ENCODE measurements at regions not wholly inside any gene's neighbourhood (a gene's known extent, or its start where the extent isn't known, plus 50 kb on each side); places are given as distances from the start of the nearest gene placed in this dataset.

- Mint-ChIP-seq H3K9me3 (peaks cover 19% of the 10 kb centered on the region), H3K36me3 (ENCODE audit: low read depth) (no peaks in the 10 kb centered on the region), H3K27ac (no peak overlapping the region), H3K27me3 (ENCODE audit: low read depth) (no peaks in the 10 kb centered on the region), H3K4me3 (no peak overlapping the region), H3K4me1 (ENCODE audit: low read depth) (no peaks in the 10 kb centered on the region)
Observed at GRCh38 chr16:64051824-64052223, 1070.0 kb downstream of the CDH11 start.

- no peaks in the 10 kb centered on the region for H3K4me1 Mint-ChIP-seq (ENCODE audit: low read depth)
- no peak overlapping the region for H3K4me3 Mint-ChIP-seq
- no peak overlapping the region for H3K27ac Mint-ChIP-seq
- H3K27me3 Mint-ChIP-seq (ENCODE audit: low read depth) = no peaks in the 10 kb centered on the region
- no peaks in the 10 kb centered on the region for H3K36me3 Mint-ChIP-seq (ENCODE audit: low read depth)
- H3K9me3 Mint-ChIP-seq = peaks cover 23% of the 10 kb centered on the region
Observed at GRCh38 chr16:64047878-64048277, 1074.0 kb downstream of the CDH11 start.

GRCh38 chr16:64047207-64047606, 1074.7 kb downstream of the CDH11 start:
- Mint-ChIP-seq H3K27ac (no peak overlapping the region), H3K27me3 (ENCODE audit: low read depth) (no peaks in the 10 kb centered on the region), H3K4me3 (no peak overlapping the region), H3K36me3 (ENCODE audit: low read depth) (no peaks in the 10 kb centered on the region), H3K9me3 (peaks cover 23% of the 10 kb centered on the region), H3K4me1 (ENCODE audit: low read depth) (no peaks in the 10 kb centered on the region)

GRCh38 chr16:64035337-64035736, 1086.5 kb downstream of the CDH11 start:
- no peak overlapping the region for H3K27ac Mint-ChIP-seq
- H3K27me3 Mint-ChIP-seq (ENCODE audit: low read depth) = no peaks in the 10 kb centered on the region
- no peak overlapping the region for H3K4me3 Mint-ChIP-seq
- H3K36me3 Mint-ChIP-seq (ENCODE audit: low read depth) = no peaks in the 10 kb centered on the region
- no peaks in the 10 kb centered on the region for H3K4me1 Mint-ChIP-seq (ENCODE audit: low read depth)
- peaks cover 45% of the 10 kb centered on the region for H3K9me3 Mint-ChIP-seq

- Mint-ChIP-seq H3K36me3 (ENCODE audit: low read depth) (no peaks in the 10 kb centered on the region), H3K4me3 (no peak overlapping the region), H3K27ac (no peak overlapping the region), H3K27me3 (ENCODE audit: low read depth) (no peaks in the 10 kb centered on the region), H3K9me3 (peaks cover 25% of the 10 kb centered on the region), H3K4me1 (ENCODE audit: low read depth) (no peaks in the 10 kb centered on the region)
Observed at GRCh38 chr16:64019339-64019738, 1102.5 kb downstream of the CDH11 start.

DNA sequence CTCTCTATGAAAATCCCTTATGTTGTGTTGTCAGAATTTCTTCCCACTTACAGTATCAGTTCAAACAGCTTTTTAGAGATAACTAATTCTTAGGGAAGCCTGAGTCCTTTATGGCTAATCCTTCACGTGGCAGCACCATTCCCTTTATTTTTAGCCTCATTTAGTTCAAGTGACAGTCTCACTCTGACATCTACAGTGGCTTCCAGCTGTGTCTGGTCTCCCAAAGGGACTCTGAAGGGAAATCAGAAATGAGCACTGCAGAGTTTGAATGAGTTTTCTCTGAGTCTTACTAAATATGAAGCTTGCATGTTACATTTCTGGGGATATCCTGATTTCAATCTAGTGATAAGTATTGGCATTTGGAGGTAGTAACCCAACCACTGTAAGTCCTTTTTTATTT, 1104.1 kb downstream of the CDH11 start:
- H3K4me3 Mint-ChIP-seq = no peak overlapping the region
- H3K27me3 Mint-ChIP-seq (ENCODE audit: low read depth) = no peaks in the 10 kb centered on the region

DNA sequence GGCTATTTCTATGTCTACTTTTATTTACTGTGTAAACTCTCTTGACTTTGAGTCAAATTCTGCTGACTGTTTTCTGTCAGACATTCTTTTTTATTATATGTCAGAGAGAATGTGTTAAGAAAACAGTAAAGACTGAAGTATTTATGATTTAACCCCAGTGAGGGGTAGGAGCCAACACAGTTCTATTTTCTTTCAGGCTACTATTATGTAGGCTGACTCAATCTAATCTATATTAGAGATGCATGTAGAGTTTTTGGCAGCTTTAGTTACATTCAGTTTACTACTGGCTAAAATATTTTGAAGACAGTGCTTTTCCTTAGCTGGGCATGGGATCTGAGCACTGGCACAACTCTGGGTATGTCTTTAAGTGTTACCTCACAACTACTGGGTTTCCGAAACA, 1108.0 kb downstream of the CDH11 start:
- H3K4me3 Mint-ChIP-seq = no peak overlapping the region
- peaks cover 32% of the 10 kb centered on the region for H3K9me3 Mint-ChIP-seq
- H3K27me3 Mint-ChIP-seq (ENCODE audit: low read depth) = no peaks in the 10 kb centered on the region
- no peaks in the 10 kb centered on the region for H3K4me1 Mint-ChIP-seq (ENCODE audit: low read depth)
- H3K36me3 Mint-ChIP-seq (ENCODE audit: low read depth) = no peaks in the 10 kb centered on the region
- H3K27ac Mint-ChIP-seq = no peak overlapping the region

More for the DNA sequence above, 1104.1 kb downstream of the CDH11 start:
- H3K27ac Mint-ChIP-seq = no peak overlapping the region
- no peaks in the 10 kb centered on the region for H3K36me3 Mint-ChIP-seq (ENCODE audit: low read depth)
- H3K4me1 Mint-ChIP-seq (ENCODE audit: low read depth) = no peaks in the 10 kb centered on the region
- peaks cover 17% of the 10 kb centered on the region for H3K9me3 Mint-ChIP-seq

DNA sequence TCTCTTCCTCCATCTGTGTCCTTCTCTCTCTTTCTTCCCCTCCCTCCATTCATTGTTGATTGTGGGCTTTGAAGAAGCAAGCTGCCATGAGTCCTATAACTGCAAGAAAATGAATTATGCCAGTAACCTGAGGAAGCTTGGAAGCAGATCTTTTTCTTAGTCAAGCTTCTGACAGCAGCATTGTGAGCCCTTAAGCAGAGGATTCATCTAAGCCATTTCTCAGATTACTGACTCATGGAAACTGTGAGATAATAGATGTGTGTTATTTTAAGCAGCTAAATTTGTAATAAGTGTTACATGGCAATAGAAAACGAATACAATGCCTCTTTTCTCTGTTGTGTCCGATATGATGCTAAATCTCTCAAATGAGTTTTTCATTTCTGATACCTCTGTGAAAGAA, 1109.7 kb downstream of the CDH11 start:
- no peak overlapping the region for H3K27ac Mint-ChIP-seq
- no peaks in the 10 kb centered on the region for H3K27me3 Mint-ChIP-seq (ENCODE audit: low read depth)
- no peaks in the 10 kb centered on the region for H3K4me1 Mint-ChIP-seq (ENCODE audit: low read depth)
- peaks cover 37% of the 10 kb centered on the region for H3K9me3 Mint-ChIP-seq
- no peaks in the 10 kb centered on the region for H3K36me3 Mint-ChIP-seq (ENCODE audit: low read depth)
- no peak overlapping the region for H3K4me3 Mint-ChIP-seq

- peaks cover 35% of the 10 kb centered on the region for H3K9me3 Mint-ChIP-seq
- H3K4me3 Mint-ChIP-seq = no peak overlapping the region
- H3K4me1 Mint-ChIP-seq (ENCODE audit: low read depth) = no peaks in the 10 kb centered on the region
- H3K36me3 Mint-ChIP-seq (ENCODE audit: low read depth) = no peaks in the 10 kb centered on the region
- H3K27me3 Mint-ChIP-seq (ENCODE audit: low read depth) = no peaks in the 10 kb centered on the region
- H3K27ac Mint-ChIP-seq = no peak overlapping the region
Observed at GRCh38 chr16:64011650-64012049, 1110.2 kb downstream of the CDH11 start.

GRCh38 chr16:64008131-64008530, 1113.7 kb downstream of the CDH11 start:
- H3K27me3 Mint-ChIP-seq (ENCODE audit: low read depth) = no peaks in the 10 kb centered on the region
- H3K36me3 Mint-ChIP-seq (ENCODE audit: low read depth) = no peaks in the 10 kb centered on the region
- no peaks in the 10 kb centered on the region for H3K4me1 Mint-ChIP-seq (ENCODE audit: low read depth)
- no peak overlapping the region for H3K4me3 Mint-ChIP-seq
- no peak overlapping the region for H3K27ac Mint-ChIP-seq
- peaks cover 39% of the 10 kb centered on the region for H3K9me3 Mint-ChIP-seq

GRCh38 chr16:64004116-64004515, 1117.7 kb downstream of the CDH11 start:
- Mint-ChIP-seq H3K4me3 (no peak overlapping the region), H3K27ac (no peak overlapping the region), H3K9me3 (peaks cover 43% of the 10 kb centered on the region), H3K4me1 (ENCODE audit: low read depth) (no peaks in the 10 kb centered on the region), H3K27me3 (ENCODE audit: low read depth) (no peaks in the 10 kb centered on the region), H3K36me3 (ENCODE audit: low read depth) (no peaks in the 10 kb centered on the region)

GRCh38 chr16:63995025-63995424, 1126.8 kb downstream of the CDH11 start:
- no peaks in the 10 kb centered on the region for H3K27me3 Mint-ChIP-seq (ENCODE audit: low read depth)
- H3K27ac Mint-ChIP-seq = no peak overlapping the region
- no peaks in the 10 kb centered on the region for H3K36me3 Mint-ChIP-seq (ENCODE audit: low read depth)
- peaks cover 33% of the 10 kb centered on the region for H3K9me3 Mint-ChIP-seq
- no peak overlapping the region for H3K4me3 Mint-ChIP-seq
- H3K4me1 Mint-ChIP-seq (ENCODE audit: low read depth) = no peaks in the 10 kb centered on the region

GRCh38 chr16:63983401-63983800, 1138.5 kb downstream of the CDH11 start:
- Mint-ChIP-seq H3K36me3 (ENCODE audit: low read depth) (no peaks in the 10 kb centered on the region), H3K27me3 (ENCODE audit: low read depth) (no peaks in the 10 kb centered on the region), H3K4me1 (ENCODE audit: low read depth) (no peaks in the 10 kb centered on the region), H3K9me3 (peaks cover 41% of the 10 kb centered on the region), H3K4me3 (no peak overlapping the region), H3K27ac (no peak overlapping the region)

GRCh38 chr16:63982741-63983140, 1139.1 kb downstream of the CDH11 start:
- Mint-ChIP-seq H3K36me3 (ENCODE audit: low read depth) (no peaks in the 10 kb centered on the region), H3K9me3 (peaks cover 45% of the 10 kb centered on the region), H3K27ac (no peak overlapping the region), H3K27me3 (ENCODE audit: low read depth) (no peaks in the 10 kb centered on the region), H3K4me3 (no peak overlapping the region), H3K4me1 (ENCODE audit: low read depth) (no peaks in the 10 kb centered on the region)

- Mint-ChIP-seq H3K27me3 (ENCODE audit: low read depth) (no peaks in the 10 kb centered on the region), H3K36me3 (ENCODE audit: low read depth) (no peaks in the 10 kb centered on the region), H3K4me1 (ENCODE audit: low read depth) (no peaks in the 10 kb centered on the region), H3K9me3 (peaks cover 42% of the 10 kb centered on the region), H3K27ac (no peak overlapping the region), H3K4me3 (no peak overlapping the region)
Observed at GRCh38 chr16:63982110-63982509, 1139.8 kb downstream of the CDH11 start.

- Mint-ChIP-seq H3K27me3 (ENCODE audit: low read depth) (no peaks in the 10 kb centered on the region), H3K4me1 (ENCODE audit: low read depth) (no peaks in the 10 kb centered on the region), H3K4me3 (no peak overlapping the region), H3K9me3 (peaks cover 37% of the 10 kb centered on the region), H3K27ac (no peak overlapping the region), H3K36me3 (ENCODE audit: low read depth) (no peaks in the 10 kb centered on the region)
Observed at GRCh38 chr16:63981639-63982038, 1140.2 kb downstream of the CDH11 start.
